Suppressor macrophage treated with lipopolysaccharide for 1 hour (primary cell): ENCODE measurements at regions not wholly inside any gene's neighbourhood (a gene's known extent, or its start where the extent isn't known, plus 50 kb on each side); places are given as distances from the start of the nearest gene placed in this dataset.

Experiments used
- DNase-seq, 3 donors: peaks; one replicate each; pipeline ENCODE4 v3.0.0-alpha.2; 2020 to 2022

- peak in 2 of 3 donors; percentile 7 to 22 for DNase-seq
These were observed 220.3 kb upstream of the RTL1 start for GRCh38 chr14:101123618-101124510.

DNA sequence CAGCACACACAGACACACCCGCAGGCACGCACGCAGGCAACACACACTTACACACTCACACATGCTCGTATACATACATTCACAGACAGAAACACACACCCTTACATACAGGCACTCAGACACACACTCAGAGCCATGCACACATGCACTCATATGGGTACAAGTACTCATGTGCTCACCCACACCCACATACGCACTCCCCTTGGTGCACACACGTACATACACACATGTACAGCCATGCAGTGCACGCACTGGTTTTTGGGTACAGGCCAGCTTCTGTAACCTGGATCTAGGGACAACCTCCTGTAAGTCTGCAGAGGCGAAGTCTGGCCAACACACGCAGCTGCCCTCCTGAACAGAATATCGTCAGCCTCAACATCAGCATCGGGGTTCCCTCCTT, 221.3 kb upstream of the RTL1 start:
- DNase-seq: no peak

DNA sequence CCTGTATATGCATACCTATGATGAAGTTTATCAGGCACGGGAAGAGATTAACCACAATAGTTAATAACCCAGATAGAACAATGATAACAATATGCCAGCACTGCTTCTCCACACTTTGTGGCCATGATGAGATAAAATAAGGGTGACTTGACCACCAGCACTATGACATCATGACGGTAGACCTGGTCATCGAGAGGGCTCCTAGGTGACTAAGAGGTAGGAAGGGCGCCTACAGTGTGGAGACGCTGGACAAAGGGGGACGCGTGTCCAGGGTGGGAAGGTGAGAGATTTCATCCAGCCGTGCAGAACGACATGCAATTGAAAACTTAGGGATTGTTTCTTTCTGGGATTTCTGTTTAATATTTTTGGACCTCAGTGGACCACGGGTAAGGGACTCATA, 221.8 kb upstream of the RTL1 start:
- no peak for DNase-seq

GRCh38 chr14:101125719-101126651, 222.5 kb upstream of the RTL1 start:
- DNase-seq: no peak

DNA sequence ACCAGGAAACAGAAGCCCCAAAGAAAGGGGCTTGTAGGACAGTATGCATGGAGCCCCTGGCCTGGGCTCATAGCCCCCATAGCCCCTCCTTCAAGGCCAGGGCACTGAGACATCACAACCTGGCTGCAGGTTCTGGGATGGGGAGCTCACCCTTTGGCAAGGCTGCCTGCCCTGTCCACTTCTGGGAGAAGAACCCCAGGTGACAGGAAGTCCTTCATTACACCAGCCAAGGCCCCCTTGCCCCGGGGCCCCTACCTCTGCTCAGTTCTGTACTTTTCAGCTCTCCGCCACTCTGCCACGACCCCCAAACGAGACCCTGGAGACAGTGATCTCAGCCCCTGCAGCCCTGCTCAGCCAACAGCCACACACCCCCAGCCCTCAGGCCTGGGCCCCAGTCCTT, 223.2 kb upstream of the RTL1 start:
- DNase-seq: no peak

GRCh38 chr14:101127224-101127623, 223.7 kb upstream of the RTL1 start:
- DNase-seq: no peak

- DNase-seq: no peak
These were observed 225.2 kb upstream of the RTL1 start for GRCh38 chr14:101128478-101129321.

GRCh38 chr14:101129521-101130167, 226.1 kb upstream of the RTL1 start:
- no peak for DNase-seq

- no peak for DNase-seq
These were observed 227.3 kb upstream of the RTL1 start for GRCh38 chr14:101130861-101131260.

GRCh38 chr14:101131451-101131916, 228.0 kb upstream of the RTL1 start:
- no peak for DNase-seq

DNA sequence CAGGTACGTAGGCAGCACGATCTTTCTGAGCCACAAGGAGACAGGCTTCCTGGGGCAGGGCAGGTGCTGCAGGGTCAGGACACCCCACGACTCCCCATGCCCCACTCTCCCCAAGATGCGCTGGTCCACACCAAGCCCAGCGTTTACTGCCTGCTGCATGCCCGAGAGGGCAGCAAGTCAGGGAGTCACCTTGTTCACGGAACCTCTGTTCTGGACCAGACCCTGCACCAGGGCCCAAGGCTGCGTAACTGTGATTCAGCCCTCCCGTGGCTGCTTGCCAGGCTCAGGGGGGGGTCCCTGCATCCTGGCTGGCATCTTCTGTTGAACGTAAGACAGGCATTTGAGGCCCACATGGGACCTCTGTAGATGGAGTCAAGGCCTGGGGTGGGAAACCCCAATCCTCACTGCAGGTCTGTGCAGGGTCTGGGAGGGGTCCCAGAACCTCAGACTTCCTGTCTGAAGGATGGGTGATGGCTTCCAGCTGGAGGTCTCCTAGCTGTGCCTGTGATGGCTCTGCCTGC, 228.6 kb upstream of the RTL1 start:
- DNase-seq: no peak

- no peak for DNase-seq
These were observed 229.1 kb upstream of the RTL1 start for GRCh38 chr14:101132588-101132987.

DNA sequence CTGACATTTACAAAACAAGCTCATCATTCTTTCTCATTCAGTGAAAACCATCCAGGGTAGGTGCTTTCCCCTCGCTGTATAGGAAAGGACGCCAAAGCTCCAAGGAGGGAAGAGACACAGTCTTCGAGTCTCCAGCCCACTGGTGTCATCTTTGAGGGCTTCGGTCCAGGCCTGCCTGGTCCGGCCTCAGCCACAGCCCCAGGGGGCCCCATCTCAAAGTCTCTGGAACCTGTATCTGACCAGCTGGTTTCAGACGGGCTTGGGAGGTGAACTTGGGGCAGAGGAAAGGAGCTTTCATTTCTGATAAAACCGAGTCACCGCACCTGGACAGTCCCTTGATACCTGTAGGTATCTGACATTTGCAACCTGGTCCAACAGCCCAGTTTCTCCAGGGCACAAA, 229.5 kb upstream of the RTL1 start:
- DNase-seq: no peak

GRCh38 chr14:101134161-101134631, 230.7 kb upstream of the RTL1 start:
- DNase-seq: no peak

- no peak for DNase-seq
These were observed 231.4 kb upstream of the RTL1 start for GRCh38 chr14:101134851-101135433.

- no peak for DNase-seq
These were observed 232.5 kb upstream of the RTL1 start for GRCh38 chr14:101135796-101136742.

DNA sequence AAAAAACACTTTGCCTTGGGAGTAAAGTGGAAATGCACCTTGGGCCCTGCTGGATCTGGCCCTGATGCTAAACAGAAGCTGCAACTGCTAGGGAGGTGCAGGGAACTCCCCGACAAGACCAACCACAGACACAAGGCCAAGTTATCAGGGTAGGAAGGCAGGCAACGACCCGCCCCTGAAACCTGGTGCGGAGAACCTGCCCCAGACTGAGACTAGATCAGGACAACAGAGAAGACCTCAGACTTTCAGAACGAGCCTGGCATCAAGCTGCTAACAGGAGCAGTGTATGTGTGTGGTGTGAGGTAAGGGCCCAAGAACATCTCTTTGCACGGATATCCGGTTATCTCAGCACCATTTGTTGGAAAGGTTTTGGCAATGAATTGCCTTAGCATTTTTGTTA, 233.7 kb upstream of the RTL1 start:
- no peak for DNase-seq

DNA sequence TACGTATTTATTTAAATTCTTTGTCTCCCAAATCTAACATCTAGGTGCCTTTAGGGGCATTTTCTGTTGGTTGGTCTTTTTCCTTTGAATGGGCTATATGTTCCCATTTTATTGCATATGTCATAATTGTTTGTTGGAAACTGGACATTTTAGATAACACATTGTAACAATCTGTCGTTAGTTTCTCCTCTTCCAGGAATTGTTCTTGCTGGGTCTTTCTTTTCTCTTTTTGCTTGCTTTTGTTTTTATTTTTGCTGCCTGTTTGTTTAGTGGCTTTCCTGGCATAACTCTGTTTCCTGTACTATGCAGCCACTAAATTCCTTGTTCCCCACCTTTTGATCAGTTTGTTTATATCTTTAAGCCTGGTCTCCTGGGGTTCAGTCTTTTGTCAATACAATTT, 244.3 kb upstream of the RTL1 start:
- no peak for DNase-seq

DNA sequence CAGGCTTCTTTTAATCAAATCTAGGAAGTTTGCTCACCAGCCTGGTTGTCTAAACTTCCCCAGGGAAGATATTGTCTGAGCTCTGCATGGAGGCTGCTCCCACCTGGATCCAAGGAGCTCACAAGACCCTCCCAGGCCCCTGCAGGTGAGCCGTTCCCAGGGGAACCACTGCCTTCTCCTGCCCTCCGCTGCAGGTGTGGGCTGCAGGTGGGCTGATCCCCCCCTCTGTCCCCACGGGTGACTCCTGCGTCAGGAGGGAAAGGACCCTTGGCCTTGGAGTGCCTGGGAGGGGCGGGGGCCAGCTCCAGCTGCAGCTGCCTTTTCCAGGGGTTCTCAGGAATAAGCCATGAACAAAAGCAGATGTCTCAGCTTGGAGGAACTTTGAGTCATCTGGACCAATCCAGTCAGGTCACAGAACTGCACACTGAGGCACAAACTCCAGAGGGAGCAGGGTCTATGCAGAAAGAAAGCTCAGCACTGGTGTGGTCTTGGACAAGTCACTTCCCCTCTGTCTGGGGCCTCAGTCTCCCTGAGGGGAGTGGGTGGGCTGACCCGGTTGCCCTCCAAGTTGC, 246.6 kb upstream of the RTL1 start:
- DNase-seq: no peak
